Urothelium cell line (cell line): ENCODE measurements at regions not wholly inside any gene's neighbourhood (a gene's known extent, or its start where the extent isn't known, plus 50 kb on each side); places are given as distances from the start of the nearest gene placed in this dataset.
"Not testable (repeated sequence)": the region's sequence is repeated elsewhere in the genome, so short reads cannot be mapped to it uniquely, and the experiment has no call there.

Experiments used
- DNase-seq: peaks from one replicate; pipeline ENCODE4 v3.0.0; 2011; ENCODE audit warnings: low spot score, mixed read lengths
- FAIRE-seq: peaks from 2 replicates; lab custom pipeline; 2011; peaks lifted over from hg19 to GRCh38; lab: Jason Lieb, UNC

- FAIRE-seq = no peak
- no peak for DNase-seq
These were observed 105.7 kb upstream of the TBC1D5 start for GRCh38 chr3:17848102-17848501.

- DNase-seq = no peak
- no peak for FAIRE-seq
These were observed 104.7 kb upstream of the TBC1D5 start for GRCh38 chr3:17847156-17847555.

- DNase-seq = no peak
- no peak for FAIRE-seq
These were observed 104.0 kb upstream of the TBC1D5 start for GRCh38 chr3:17846466-17846865.

GRCh38 chr3:17845026-17845812, 102.8 kb upstream of the TBC1D5 start:
- FAIRE-seq = no peak
- no peak for DNase-seq

- FAIRE-seq = no peak
- no peak for DNase-seq
These were observed 101.8 kb upstream of the TBC1D5 start for GRCh38 chr3:17844236-17844635.

- peak; percentile 87 for FAIRE-seq
These were observed 98.9 kb upstream of the TBC1D5 start for GRCh38 chr3:17841190-17841828.

DNA sequence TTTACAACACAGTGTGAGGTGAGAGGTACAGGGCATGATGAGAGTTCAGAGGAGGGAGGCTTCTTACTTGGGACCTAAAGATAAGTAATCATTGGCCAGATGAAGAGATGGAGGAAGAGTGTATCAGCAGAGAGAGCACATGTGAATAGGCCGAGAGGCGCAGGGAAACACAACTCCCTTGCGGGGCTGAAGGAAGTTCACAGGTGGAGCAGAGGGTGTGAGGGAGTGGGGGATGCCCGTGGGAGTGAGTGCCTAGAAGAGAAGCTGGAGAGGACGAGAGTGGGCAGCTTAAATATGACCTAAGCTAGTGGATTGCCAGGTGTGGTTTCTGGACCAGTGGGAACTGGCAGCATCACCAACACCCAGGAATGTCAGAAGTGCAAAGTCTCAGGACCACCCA, 98.2 kb upstream of the TBC1D5 start:
- DNase-seq = no peak
- no peak for FAIRE-seq

More at GRCh38 chr3:17841190-17841828, 98.9 kb upstream of the TBC1D5 start:
- peak; percentile 73 for DNase-seq

GRCh38 chr3:17840126-17840525, 97.7 kb upstream of the TBC1D5 start:
- no peak for DNase-seq

DNA sequence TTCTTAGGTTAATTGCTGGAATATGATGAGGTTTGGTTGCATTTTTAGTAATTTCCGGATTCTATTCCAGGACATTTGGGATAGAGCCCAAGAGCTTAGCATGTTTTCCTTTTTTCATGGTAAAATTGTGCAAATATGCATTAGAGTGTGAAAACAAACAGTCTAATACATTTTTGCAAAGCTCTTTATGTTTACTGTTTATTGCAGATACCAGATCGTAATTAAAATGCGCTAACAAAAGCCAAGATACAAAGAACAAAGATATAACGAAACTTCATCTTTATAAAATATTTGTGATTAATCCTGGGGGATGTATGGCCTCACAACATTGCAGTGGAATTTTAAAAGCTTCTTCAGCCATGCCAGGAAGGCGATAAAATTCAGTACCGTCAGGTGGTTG, 94.5 kb upstream of the TBC1D5 start:
- FAIRE-seq (no peak), DNase-seq (no peak)

More at GRCh38 chr3:17840126-17840525, 97.7 kb upstream of the TBC1D5 start:
- FAIRE-seq = no peak

- DNase-seq = no peak
- FAIRE-seq = no peak
These were observed 93.7 kb upstream of the TBC1D5 start for GRCh38 chr3:17836092-17836491.

- FAIRE-seq = peak; percentile 23
These were observed 91.5 kb upstream of the TBC1D5 start for GRCh38 chr3:17833786-17834559.

DNA sequence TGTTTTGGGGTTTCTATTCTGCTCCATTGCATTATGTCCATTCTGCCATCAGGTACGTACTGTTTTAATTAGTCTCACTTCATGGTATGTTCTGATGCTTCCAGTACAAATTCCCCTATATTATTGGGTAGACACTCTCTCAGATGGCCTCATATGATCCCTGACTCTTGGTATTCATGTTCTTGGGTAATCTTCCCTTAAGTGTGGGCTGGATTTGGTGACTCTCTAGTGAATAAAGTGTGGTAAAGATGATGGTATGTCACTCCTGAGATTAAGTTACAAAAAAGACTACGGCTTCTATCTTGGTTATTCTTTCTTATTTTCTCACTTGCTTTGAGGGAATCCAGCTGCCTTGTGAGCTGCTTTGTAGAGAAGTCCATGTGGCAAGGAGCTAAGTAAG, 89.6 kb upstream of the TBC1D5 start:
- no peak for DNase-seq
- FAIRE-seq = no peak

More at GRCh38 chr3:17833786-17834559, 91.5 kb upstream of the TBC1D5 start:
- peak; percentile 56 for DNase-seq

GRCh38 chr3:17831366-17831765, 88.9 kb upstream of the TBC1D5 start:
- DNase-seq (no peak), FAIRE-seq (no peak)

DNA sequence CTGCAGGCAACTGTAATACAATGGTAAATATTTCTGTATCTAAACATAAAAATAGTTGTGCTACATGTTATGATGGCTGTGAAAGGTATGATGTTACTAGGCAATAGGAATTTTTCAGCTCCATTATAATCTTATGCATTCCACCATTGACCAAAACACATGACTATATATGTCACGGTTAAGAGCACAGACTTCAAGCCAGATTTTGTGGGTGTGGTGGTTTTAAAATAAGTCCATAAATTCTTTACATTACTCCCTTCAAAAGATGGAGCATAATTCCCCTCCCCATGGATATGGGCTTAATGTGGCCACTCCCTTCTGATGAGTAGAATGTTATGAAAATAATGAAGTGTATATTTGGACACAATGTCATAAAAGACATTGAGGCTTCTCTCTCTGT, 88.4 kb upstream of the TBC1D5 start:
- no peak for DNase-seq
- no peak for FAIRE-seq

DNA sequence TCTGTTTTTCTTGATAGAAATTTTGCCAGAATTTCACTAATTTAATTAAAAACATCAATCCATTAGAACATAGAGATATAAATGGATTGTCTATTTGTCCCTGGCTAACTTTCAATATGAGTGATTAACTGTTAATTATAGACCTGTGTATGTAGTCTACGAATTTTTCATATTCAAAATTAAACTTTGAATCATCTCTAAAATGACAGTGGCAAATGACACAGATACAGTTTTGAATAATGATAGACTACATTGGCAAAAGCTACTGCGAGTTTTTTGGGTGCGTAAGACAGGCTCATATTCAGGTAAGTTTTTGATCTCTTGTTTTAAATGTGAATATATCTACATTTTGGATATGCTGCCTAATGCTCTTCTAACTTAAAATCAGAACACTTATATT, 86.0 kb upstream of the TBC1D5 start:
- FAIRE-seq (no peak), DNase-seq (no peak)

DNA sequence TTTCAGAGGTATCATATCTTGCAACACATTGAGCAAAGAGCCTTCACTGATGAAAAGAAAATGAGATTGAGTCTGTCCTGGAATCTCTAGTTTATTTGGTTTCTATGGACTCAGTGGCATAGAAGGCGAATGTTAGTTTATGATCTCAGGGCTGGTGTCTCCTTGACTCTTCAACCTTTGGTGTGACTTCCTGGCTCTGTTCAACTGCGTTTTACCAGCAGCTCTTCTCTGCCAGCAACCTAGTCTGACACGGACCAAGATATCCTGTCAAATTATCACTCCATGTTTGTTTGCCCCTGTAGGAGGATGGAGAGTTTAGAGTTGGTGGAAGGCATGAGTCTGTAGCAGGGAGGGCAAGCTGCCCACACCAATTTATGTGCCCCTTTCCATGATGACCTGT, 82.9 kb upstream of the TBC1D5 start:
- FAIRE-seq = no peak
- no peak for DNase-seq

DNA sequence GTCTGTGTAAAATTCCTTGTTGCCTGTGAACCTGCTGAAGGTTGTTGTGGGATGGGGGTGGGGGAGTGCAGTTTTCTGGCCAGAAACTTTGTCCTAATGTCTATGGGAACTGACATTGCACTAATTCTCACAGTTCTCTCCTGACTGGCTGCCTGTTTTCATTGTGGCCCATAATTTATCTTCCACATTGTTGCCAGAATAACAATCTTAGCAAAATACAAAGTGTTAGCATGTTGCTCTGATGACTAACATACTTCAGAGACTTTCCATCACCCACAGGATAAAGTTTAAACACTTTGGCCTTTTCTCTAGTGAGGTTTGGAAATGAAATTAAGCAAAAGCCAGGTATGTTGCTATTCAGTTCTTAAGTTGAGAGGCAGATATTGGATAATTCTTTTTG, 81.4 kb upstream of the TBC1D5 start:
- FAIRE-seq = no peak
- DNase-seq = no peak

GRCh38 chr3:17823036-17823435, 80.6 kb upstream of the TBC1D5 start:
- FAIRE-seq = no peak
- no peak for DNase-seq

GRCh38 chr3:17820704-17821103, 78.3 kb upstream of the TBC1D5 start:
- FAIRE-seq (no peak), DNase-seq (no peak)

DNA sequence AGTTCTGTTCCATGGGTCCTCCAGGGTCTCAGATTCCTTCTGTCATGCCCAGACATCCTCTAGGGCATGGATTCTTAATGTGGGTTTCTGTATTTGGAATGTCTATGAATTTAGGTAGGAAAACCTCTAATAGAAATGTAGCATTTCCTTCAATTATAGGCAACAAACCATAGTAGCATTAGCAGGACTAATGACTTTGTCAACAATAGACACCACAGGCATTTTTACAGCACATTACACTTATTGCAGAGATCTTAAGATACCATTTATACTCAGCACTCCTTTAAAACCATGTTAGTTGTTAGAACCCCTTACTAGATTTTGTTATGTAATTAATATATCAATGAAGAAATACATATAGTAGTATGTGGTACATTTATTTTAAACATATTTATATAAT, 77.8 kb upstream of the TBC1D5 start:
- DNase-seq (no peak), FAIRE-seq (no peak)

DNA sequence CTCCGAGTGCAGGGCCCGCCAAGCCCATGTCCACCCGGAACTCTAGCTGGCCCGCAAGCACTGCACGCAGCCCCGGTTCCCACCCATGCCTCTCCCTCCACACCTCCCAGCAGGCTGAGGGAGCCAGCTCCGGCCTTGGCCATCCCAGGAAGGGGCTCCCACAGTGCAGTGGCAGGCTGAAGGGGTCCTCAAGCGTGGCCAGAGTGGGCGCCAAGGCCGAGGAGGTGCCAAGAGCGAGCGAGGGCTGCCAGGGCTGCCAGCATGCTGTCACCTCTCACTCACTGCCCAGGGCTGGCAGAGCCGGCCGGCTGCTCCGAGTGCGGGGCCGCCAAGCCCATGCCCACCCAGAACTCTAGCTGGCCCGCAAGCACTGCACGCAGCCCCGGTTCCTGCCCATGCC, 75.5 kb upstream of the TBC1D5 start:
- not testable (repeated sequence) for DNase-seq, FAIRE-seq

DNA sequence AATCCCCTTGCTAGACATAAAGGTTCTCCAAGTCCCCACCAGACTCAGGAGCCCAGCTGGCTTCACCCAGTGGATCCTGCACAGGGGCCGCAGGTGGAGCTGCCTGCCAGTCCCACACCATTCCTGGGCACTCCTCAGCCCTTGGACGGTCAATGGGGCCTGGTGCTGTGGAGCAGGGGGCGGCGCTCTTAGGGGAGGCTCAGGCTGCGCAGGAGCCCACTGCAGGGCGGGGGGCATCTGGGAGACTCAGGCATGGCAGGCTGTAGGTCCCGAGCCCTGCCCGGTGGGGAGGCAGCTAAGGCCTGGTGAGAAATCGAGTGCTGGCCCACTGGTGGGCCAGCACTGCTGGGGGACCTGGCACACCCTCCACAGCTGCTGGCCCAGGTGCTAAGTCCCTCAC, 75.1 kb upstream of the TBC1D5 start:
- FAIRE-seq (no peak), DNase-seq (no peak)
